ENCODE measurements at regions not wholly inside any gene's neighbourhood (a gene's known extent, or its start where the extent isn't known, plus 50 kb on each side); places are given as distances from the start of the nearest gene placed in this dataset.

DNA sequence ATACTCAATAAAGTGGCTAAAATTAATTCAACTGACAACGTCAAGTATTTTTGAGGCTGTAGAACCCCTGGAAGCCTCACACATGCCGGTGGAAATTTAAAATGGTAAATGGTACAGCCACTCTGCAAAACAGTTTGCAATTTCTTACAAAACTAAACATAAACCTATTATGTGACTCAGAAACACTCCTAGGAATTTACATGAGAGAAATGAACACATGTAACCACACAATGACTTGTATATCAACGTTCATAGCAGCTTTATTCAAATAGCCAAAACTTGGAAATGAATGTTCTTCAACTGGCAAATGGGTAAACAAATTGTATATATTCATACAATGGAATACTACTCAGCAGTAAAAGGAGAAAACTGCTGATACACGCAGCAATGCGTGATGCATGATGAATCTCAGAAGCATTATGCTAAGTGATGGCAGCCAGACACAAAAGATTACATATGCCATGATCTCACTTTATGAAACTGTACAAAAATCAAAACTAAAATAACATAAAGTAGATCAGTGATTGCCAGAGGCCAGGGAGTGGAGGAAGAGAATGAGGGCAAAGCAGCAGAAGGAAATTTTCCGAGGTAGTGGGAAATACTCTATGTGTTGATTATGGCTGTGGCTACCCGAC is 112.5 kb downstream of the FAM50B start:
- intact Hi-C loops (cut with micrococcal nuclease): no loop called here
- Mint-ChIP-seq H3K36me3 (ENCODE audit: insufficient read depth, unreplicated experiment) (no peaks in the 10 kb centered on the region), H3K9me3 (ENCODE audit: unreplicated experiment) (no peaks in the 10 kb centered on the region), H3K27ac (ENCODE audit: low read depth, unreplicated experiment) (no peak overlapping the region), H3K4me1 (ENCODE audit: insufficient read depth, unreplicated experiment) (peaks cover 7% of the 10 kb centered on the region), H3K4me3 (ENCODE audit: unreplicated experiment) (no peak overlapping the region), H3K27me3 (ENCODE audit: insufficient read depth, unreplicated experiment) (no peaks in the 10 kb centered on the region)
- BruUV-seq (replicated peaks): no TSS peak
- DNase-seq (ENCODE audit: unreplicated experiment): no peak
- TF ChIP-seq, protein P1, sequence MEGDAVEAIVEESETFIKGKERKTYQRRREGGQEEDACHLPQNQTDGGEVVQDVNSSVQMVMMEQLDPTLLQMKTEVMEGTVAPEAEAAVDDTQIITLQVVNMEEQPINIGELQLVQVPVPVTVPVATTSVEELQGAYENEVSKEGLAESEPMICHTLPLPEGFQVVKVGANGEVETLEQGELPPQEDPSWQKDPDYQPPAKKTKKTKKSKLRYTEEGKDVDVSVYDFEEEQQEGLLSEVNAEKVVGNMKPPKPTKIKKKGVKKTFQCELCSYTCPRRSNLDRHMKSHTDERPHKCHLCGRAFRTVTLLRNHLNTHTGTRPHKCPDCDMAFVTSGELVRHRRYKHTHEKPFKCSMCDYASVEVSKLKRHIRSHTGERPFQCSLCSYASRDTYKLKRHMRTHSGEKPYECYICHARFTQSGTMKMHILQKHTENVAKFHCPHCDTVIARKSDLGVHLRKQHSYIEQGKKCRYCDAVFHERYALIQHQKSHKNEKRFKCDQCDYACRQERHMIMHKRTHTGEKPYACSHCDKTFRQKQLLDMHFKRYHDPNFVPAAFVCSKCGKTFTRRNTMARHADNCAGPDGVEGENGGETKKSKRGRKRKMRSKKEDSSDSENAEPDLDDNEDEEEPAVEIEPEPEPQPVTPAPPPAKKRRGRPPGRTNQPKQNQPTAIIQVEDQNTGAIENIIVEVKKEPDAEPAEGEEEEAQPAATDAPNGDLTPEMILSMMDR (IDR thresholded peaks at IDR 0.05; ENCODE audit: unreplicated experiment): no peak
- ChIA-PET POLR2A (no interaction called here), CTCF (interaction anchor here (0.6 kb wide), 1 partner anchor 88 kb away, joined by 3 read pairs; no protein-coding TSS in a partner anchor)

DNA sequence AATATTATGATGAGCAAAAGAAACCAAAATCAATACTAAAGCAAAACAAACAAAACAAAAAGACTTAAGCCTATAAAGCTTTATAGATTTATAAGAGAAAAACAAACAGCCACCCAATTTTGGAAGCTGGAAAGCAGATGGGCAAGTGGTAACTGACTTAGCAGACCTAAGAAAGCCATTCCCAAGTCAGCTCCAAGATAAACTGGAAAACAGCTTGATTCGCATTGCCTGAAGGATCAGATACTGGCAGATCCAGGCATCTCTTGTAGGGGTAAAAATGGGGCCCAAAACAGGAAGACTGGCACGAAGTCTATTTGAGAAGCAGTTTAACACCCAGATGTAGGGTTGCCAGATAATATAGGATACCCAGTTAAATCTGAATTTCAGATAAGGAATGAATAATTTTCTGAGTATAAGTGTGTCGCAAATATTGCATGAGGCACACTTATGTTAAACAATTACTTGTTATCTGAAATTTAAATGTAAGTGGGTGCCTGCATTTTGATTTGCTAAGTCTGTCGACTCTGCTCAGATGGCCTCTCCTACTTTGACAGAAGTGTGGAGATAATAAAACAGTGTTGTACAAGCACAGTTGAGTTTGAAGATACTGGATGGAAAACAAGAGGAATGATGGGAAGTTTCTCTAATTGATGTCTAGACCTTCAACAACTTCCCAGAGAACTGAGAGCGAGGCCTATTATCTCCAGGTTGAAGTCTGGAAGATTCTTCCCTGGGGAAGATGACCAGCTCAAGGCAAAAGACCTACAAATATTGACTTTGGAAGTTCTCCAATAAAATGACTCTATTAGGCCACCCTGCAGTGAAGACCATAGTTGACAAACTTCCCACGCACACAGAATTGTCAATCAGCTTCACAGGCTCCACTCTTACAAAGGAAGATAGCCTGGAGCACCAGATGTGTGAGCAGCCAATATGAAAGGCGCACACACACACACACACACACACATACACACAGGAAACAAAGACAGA is 113.4 kb downstream of the FAM50B start:
- no peaks in the 10 kb centered on the region for H3K9me3 Mint-ChIP-seq (ENCODE audit: unreplicated experiment)
- DNase-seq (ENCODE audit: unreplicated experiment): peak; percentile 14
- no peaks in the 10 kb centered on the region for H3K36me3 Mint-ChIP-seq (ENCODE audit: insufficient read depth, unreplicated experiment)
- peaks cover 7% of the 10 kb centered on the region for H3K4me1 Mint-ChIP-seq (ENCODE audit: insufficient read depth, unreplicated experiment)
- intact Hi-C loops (cut with micrococcal nuclease): no loop called here
- BruUV-seq (replicated peaks): no TSS peak
- ChIA-PET POLR2A (no interaction called here), CTCF (no interaction called here)
- TF ChIP-seq, protein P1 (IDR thresholded peaks at IDR 0.05; ENCODE audit: unreplicated experiment): no peak
- H3K27ac Mint-ChIP-seq (ENCODE audit: low read depth, unreplicated experiment): no peak overlapping the region
- no peak overlapping the region for H3K4me3 Mint-ChIP-seq (ENCODE audit: unreplicated experiment)
- H3K27me3 Mint-ChIP-seq (ENCODE audit: insufficient read depth, unreplicated experiment): no peaks in the 10 kb centered on the region

DNA sequence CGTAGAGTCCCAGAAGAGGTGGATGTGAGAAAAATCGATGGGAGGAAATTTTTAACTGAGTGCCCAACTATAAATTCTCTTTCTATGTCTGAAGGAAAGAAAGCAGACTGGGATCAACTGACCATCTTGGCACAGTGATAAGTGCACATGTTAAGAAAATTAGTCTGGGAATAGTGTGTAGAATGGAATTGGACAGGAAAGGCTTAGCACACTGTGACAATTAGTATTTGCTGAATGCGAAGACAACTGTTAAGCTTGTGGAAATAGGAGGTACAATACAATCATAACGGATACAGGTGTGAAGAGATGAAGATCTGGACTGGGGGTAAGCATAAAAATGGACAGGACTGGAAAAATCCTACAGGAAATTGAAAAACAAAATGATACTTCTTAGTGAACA is 114.3 kb downstream of the FAM50B start:
- intact Hi-C loops (cut with micrococcal nuclease): no loop called here
- ChIA-PET POLR2A (no interaction called here), CTCF (no interaction called here)
- BruUV-seq (replicated peaks): no TSS peak
- TF ChIP-seq, protein P1 (IDR thresholded peaks at IDR 0.05; ENCODE audit: unreplicated experiment): no peak
- Mint-ChIP-seq H3K9me3 (ENCODE audit: unreplicated experiment) (no peaks in the 10 kb centered on the region), H3K4me1 (ENCODE audit: insufficient read depth, unreplicated experiment) (peaks cover 7% of the 10 kb centered on the region), H3K27me3 (ENCODE audit: insufficient read depth, unreplicated experiment) (no peaks in the 10 kb centered on the region), H3K27ac (ENCODE audit: low read depth, unreplicated experiment) (no peak overlapping the region), H3K4me3 (ENCODE audit: unreplicated experiment) (no peak overlapping the region), H3K36me3 (ENCODE audit: insufficient read depth, unreplicated experiment) (no peaks in the 10 kb centered on the region)
- no peak for DNase-seq (ENCODE audit: unreplicated experiment)

DNA sequence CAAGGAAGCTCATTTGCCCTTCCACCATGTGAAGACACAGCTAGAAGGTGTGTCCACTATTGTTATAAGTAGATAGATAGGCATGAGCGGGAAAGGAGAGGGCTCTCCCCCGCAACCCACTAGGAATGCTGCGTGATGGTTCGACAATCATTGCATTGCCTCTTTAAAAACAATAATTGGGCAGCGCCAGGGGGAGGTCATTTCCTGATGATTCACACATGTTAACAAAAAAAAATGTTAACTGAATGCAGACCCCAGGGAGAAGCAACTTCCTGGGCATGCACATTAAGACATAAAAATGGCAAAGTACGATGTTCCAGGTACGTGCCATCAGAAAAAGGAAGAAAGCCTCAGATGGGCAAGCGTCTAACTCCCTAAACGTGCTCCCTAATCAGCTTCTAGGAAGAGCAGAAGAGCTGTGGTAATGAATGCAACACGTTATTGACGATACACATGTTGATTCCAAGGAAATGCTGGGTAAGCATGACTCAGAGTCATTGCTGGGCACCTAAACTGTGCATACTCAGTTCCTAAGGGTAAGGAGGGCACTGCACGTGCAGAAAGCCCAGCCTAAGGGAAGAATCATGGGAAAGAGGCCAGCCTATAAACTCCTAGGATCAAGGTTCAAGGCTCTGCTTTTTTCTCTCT is 113.7 kb downstream of the FAM217A start:
- CTCF ChIA-PET: interaction anchor here (1.0 kb wide), 1 partner anchor 13 kb away, joined by 4 read pairs; no protein-coding TSS in a partner anchor

More for the DNA sequence above, 113.7 kb downstream of the FAM217A start:
- no TSS peak for BruUV-seq (replicated peaks)
- Mint-ChIP-seq H3K9me3 (ENCODE audit: unreplicated experiment) (no peaks in the 10 kb centered on the region), H3K36me3 (ENCODE audit: insufficient read depth, unreplicated experiment) (no peaks in the 10 kb centered on the region), H3K27ac (ENCODE audit: low read depth, unreplicated experiment) (no peak overlapping the region), H3K4me3 (ENCODE audit: unreplicated experiment) (no peak overlapping the region), H3K27me3 (ENCODE audit: insufficient read depth, unreplicated experiment) (no peaks in the 10 kb centered on the region), H3K4me1 (ENCODE audit: insufficient read depth, unreplicated experiment) (peaks cover 7% of the 10 kb centered on the region)
- POLR2A ChIA-PET: interaction anchor here (0.6 kb wide), 1 partner anchor 504 kb away, joined by 3 read pairs; no protein-coding TSS in a partner anchor
- intact Hi-C loops (cut with micrococcal nuclease): no loop called here
- peak; percentile 67 for DNase-seq (ENCODE audit: unreplicated experiment)
- TF ChIP-seq, protein P1 (IDR thresholded peaks at IDR 0.05; ENCODE audit: unreplicated experiment): no peak

All from MCF 10A (cell line).